CD4-positive, alpha-beta memory T cell (primary cell): ENCODE measurements at regions not wholly inside any gene's neighbourhood (a gene's known extent, or its start where the extent isn't known, plus 50 kb on each side); places are given as distances from the start of the nearest gene placed in this dataset.
A peak's percentile ranks its signal among the peaks of the same experiment; 100 is the strongest.

Experiments used
- CTCF ChIA-PET: fragments of 350-600 bp; sonication (Branson Sonifier 250); formaldehyde crosslinking; loops from one replicate; lab custom pipeline; 2021; ENCODE audit warnings: inconsistent platforms; ENCODE audit not compliant: partially characterized antibody; lab: Charles Lee
- POLR2A ChIA-PET: fragments of 350-600 bp; sonication (Branson Sonifier 250); formaldehyde crosslinking; loops from one replicate; lab custom pipeline; 2021; ENCODE audit not compliant: partially characterized antibody; lab: Charles Lee
- DNase-seq, 5 donors: peaks; one replicate each; pipeline versions ENCODE4 v3.0.0 to v3.0.0-alpha.2; 2020 to 2022; ENCODE audit warnings: mixed read lengths in 1 of 5
- H3K27ac ChIP-seq: one replicate; pipeline ENCODE4 v1.7.0; 2013; ENCODE audit warnings: low read depth, low read length
- H3K27me3 ChIP-seq: 2 replicates; pipeline ENCODE4 v1.7.0; 2013; ENCODE audit warnings: mild to moderate bottlenecking, low read length, moderate library complexity; ENCODE audit not compliant: insufficient read depth
- H3K36me3 ChIP-seq: 2 replicates; pipeline ENCODE4 v1.7.0; 2013; ENCODE audit warnings: mild to moderate bottlenecking, low read length, moderate library complexity; ENCODE audit not compliant: insufficient read depth
- H3K4me1 ChIP-seq: 2 replicates; pipeline ENCODE4 v1.7.0; 2013; ENCODE audit warnings: mild to moderate bottlenecking, low read length, moderate library complexity; ENCODE audit not compliant: insufficient read depth
- H3K4me3 ChIP-seq, 2 donors: one replicate each; pipeline ENCODE4 v1.7.0; 2013; ENCODE audit warnings: low read length in 2 of 2, mild to moderate bottlenecking in 1 of 2
- H3K9me3 ChIP-seq, 2 donors: one replicate each; pipeline ENCODE4 v1.7.0; 2013; ENCODE audit warnings: low read length in 2 of 2, control low read depth in 1 of 2; ENCODE audit not compliant: control insufficient read depth in 1 of 2
- H3K27ac Mint-ChIP-seq, 7 donors: one replicate each; pipeline ENCODE4 v1.8.0; 2020 to 2021; ENCODE audit warnings: mixed read lengths in 7 of 7, mild to moderate bottlenecking in 6 of 7, inconsistent platforms in 3 of 7, moderate library complexity in 3 of 7
- H3K27me3 Mint-ChIP-seq, 2 donors: one replicate each; pipeline ENCODE4 v1.8.0; 2020 to 2021; ENCODE audit warnings: mixed read lengths in 2 of 2
- H3K36me3 Mint-ChIP-seq, 2 donors: one replicate each; pipeline ENCODE4 v1.8.0; 2020 to 2021; ENCODE audit warnings: mixed read lengths in 2 of 2, inconsistent platforms in 1 of 2, mild to moderate bottlenecking in 1 of 2
- H3K4me1 Mint-ChIP-seq, 4 donors: one replicate each; pipeline ENCODE4 v1.8.0; 2020 to 2021; ENCODE audit warnings: mixed read lengths in 4 of 4, mild to moderate bottlenecking in 1 of 4
- H3K4me3 Mint-ChIP-seq, 8 donors: one replicate each; pipeline ENCODE4 v1.8.0; 2020 to 2021; ENCODE audit warnings: mixed read lengths in 8 of 8, mild to moderate bottlenecking in 7 of 8, moderate library complexity in 6 of 8, inconsistent platforms in 3 of 8
- H3K9me3 Mint-ChIP-seq, 8 donors: one replicate each; pipeline ENCODE4 v1.8.0; 2020 to 2021; ENCODE audit warnings: mixed read lengths in 8 of 8, mild to moderate bottlenecking in 5 of 8, inconsistent platforms in 3 of 8, moderate library complexity in 1 of 8
- intact Hi-C: fragments of 100-400 bp; cut with micrococcal nuclease; formaldehyde crosslinking; loops from one replicate; pipeline ENCODE4 v1.15.1; 2023

DNA sequence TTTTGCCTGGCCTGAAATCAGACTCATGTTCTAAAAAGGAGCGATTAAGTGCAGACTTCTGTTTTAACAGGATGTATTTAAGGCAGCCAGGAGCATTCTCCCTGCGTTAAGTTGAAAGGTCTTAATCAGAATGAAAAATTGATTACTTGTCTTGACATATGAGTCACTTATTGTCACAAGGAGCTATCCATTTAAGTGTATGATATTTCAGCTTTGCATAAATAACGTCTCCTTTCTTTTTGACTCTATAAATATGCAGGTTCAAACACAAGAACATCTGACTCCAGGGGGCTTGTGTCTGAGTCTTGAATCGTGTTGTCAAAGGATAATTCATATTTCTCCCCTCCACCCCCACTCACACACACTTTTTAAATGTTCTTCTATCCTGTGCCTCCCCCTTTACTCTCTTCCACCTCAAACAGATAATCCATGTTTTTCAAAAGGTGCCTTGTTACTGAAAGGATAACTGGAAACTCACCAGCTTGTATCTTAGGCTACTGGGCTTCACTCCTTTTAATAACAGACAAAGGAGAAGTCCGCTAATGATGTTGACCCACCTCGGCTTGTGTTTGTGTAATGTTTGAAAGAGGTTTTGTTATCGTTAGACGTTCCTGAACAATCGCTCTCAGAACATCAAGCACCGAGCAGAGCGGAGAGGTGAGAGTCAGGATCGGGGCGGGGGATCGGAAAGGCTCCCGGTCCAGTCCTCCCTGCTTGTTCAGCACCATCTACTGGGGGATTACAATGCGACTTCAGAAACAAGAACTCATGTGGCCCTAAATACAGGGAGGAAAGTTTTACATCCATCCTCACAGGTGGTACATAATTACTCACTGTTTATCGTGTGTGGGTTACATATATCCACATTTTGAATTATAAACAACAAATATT lies 107.5 kb upstream of the RPL34 start:
- POLR2A ChIA-PET, result interaction anchor here (1.0 to 1.7 kb wide), 3 partner anchors 46 to 483 kb away, joined by 3 to 4 read pairs (median 3); no protein-coding TSS in a partner anchor
- Histone ChIP-seq H3K4me3 (no peak overlapping the region), H3K4me1 (no peaks in the 10 kb centered on the region), H3K36me3 (no peaks in the 10 kb centered on the region), H3K27me3 (no peaks in the 10 kb centered on the region), H3K9me3 (no peaks in the 10 kb centered on the region), H3K27ac (no peak overlapping the region)
- DNase-seq, result peak in 4 of 5 donors; percentile 10 to 38 (median 24)
- peak overlapping the region in 7 of 8 donors; percentile 1 to 82 (median 71) for H3K4me3 Mint-ChIP-seq
- H3K27ac Mint-ChIP-seq, result peak overlapping the region in 1 of 7 donors; percentile 5
- peaks cover 0 to 4% of the 10 kb centered on the region in 2 donors for H3K27me3 Mint-ChIP-seq
- intact Hi-C loops, result loop anchor here (1.0 to 5.0 kb wide), 3 partner anchors 59 to 495 kb away; no protein-coding TSS in a partner anchor
- peaks cover 7 to 16% (median 9%) of the 10 kb centered on the region in 4 donors for H3K4me1 Mint-ChIP-seq
- peaks cover 0 to 3% (median 0%) of the 10 kb centered on the region in 8 donors for H3K9me3 Mint-ChIP-seq
- CTCF ChIA-PET, result interaction anchor here (1.0 to 1.7 kb wide), 9 partner anchors 13 to 494 kb away, joined by 3 to 10 read pairs (median 4); no protein-coding TSS in a partner anchor
- no peaks in the 10 kb centered on the region for H3K36me3 Mint-ChIP-seq

DNA sequence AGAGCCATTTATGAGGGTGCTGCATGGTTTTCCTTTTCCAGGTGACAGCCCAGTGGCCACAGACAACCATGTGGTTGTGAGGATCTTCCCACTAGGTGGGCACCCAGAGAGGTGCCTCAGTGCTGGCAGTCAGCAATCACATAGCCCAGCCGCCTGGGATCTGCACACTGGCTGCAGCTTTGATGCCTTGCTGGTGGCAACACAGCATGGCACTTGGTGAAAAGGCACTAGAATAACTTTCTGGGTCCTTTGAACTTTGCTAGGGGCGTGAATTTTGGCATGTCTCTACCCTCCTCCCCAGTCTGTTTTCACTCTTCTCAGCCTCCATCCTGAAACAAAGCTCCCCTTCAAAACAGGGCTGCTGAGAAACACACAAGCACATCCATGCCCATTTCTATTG lies 108.8 kb upstream of the RPL34 start:
- H3K9me3 Mint-ChIP-seq, result peaks cover 0 to 9% (median 5%) of the 10 kb centered on the region in 8 donors
- Histone ChIP-seq H3K27ac (no peak overlapping the region), H3K36me3 (no peaks in the 10 kb centered on the region), H3K4me3 (no peak overlapping the region), H3K9me3 (no peaks in the 10 kb centered on the region), H3K4me1 (no peaks in the 10 kb centered on the region), H3K27me3 (no peaks in the 10 kb centered on the region)
- H3K36me3 Mint-ChIP-seq, result no peaks in the 10 kb centered on the region
- no peak overlapping the region for H3K27ac Mint-ChIP-seq
- ChIA-PET CTCF (interaction anchor here (1.1 to 1.7 kb wide), 2 partner anchors 63 to 108 kb away, joined by 3 to 5 read pairs; no protein-coding TSS in a partner anchor), POLR2A (interaction anchor here (1.3 to 1.7 kb wide), 2 partner anchors 45 to 481 kb away, joined by 3 to 4 read pairs; no protein-coding TSS in a partner anchor)
- peaks cover 0 to 4% of the 10 kb centered on the region in 2 donors for H3K27me3 Mint-ChIP-seq
- peaks cover 7 to 16% (median 8%) of the 10 kb centered on the region in 4 donors for H3K4me1 Mint-ChIP-seq
- DNase-seq, result no peak
- H3K4me3 Mint-ChIP-seq, result no peak overlapping the region
- intact Hi-C loops, result loop anchor here (5.0 kb wide), 1 partner anchor 61 kb away; no protein-coding TSS in a partner anchor

DNA sequence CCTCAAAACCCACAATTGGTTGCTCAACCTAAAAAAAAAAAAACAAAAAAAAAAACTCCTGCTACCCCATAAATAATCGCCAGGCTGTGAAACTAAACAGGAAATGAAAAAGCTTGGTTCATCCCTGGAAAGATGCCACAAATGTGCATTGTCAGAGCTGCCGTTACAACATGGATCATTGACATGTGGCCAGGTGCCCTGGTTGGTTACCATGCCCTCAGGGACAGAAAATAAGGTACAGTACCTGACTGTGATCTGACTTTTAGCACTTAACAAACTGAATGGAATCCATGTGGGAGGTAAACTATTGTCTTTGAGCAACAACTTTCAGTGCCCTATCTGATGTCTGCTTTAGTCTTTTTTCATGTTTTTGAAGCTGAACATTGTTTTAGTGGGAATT lies 118.0 kb upstream of the RPL34 start:
- no peaks in the 10 kb centered on the region for H3K36me3 Mint-ChIP-seq
- intact Hi-C loops, result no loop called here
- H3K9me3 Mint-ChIP-seq, result peaks cover 0 to 6% (median 2%) of the 10 kb centered on the region in 8 donors
- no peak overlapping the region for H3K27ac ChIP-seq
- no peak overlapping the region for H3K4me3 ChIP-seq
- POLR2A ChIA-PET, result no interaction called here
- peak overlapping the region in 1 of 7 donors; percentile 38 for H3K27ac Mint-ChIP-seq
- H3K4me1 ChIP-seq, result no peaks in the 10 kb centered on the region
- H3K27me3 ChIP-seq, result no peaks in the 10 kb centered on the region
- H3K4me3 Mint-ChIP-seq, result no peak overlapping the region
- no peaks in the 10 kb centered on the region for H3K36me3 ChIP-seq
- no peak for DNase-seq
- H3K9me3 ChIP-seq, result no peaks in the 10 kb centered on the region
- CTCF ChIA-PET, result interaction anchor here (0.6 kb wide), 1 partner anchor 9 kb away, joined by 3 read pairs; no protein-coding TSS in a partner anchor
- peaks cover 0 to 1% of the 10 kb centered on the region in 2 donors for H3K27me3 Mint-ChIP-seq
- H3K4me1 Mint-ChIP-seq, result peaks cover 0 to 4% (median under 1%) of the 10 kb centered on the region in 4 donors

DNA sequence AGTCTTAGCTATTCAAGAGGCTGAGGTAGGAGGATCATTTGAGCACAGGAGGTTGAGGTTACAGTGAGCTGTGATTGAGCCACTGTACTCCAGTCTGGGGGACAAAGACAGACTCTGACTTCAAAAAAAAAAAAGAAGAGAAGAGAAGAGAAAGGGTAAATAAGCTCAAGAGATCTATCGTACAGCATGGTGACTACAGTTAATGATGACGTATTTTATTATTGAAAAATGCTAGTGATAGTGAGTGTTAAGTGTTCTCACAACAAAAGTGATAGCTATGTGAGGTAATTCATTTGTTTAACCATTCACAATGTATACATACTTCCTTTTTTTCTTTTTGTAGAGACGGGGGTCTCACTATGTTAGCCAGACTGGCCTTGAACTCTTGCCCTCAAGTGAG lies 121.5 kb upstream of the RPL34 start:
- peaks cover 0 to 1% of the 10 kb centered on the region in 2 donors for H3K27me3 Mint-ChIP-seq
- no peak overlapping the region for H3K27ac Mint-ChIP-seq
- H3K9me3 ChIP-seq, result no peaks in the 10 kb centered on the region
- H3K4me1 Mint-ChIP-seq, result peaks cover 0 to 4% (median under 1%) of the 10 kb centered on the region in 4 donors
- no peaks in the 10 kb centered on the region for H3K36me3 ChIP-seq
- H3K27me3 ChIP-seq, result no peaks in the 10 kb centered on the region
- peaks cover 0 to 2% of the 10 kb centered on the region in 2 donors for H3K36me3 Mint-ChIP-seq
- no peak overlapping the region for H3K4me3 ChIP-seq
- H3K4me1 ChIP-seq, result no peaks in the 10 kb centered on the region
- no peak for DNase-seq
- peaks cover 0 to 21% (median 7%) of the 10 kb centered on the region in 8 donors for H3K9me3 Mint-ChIP-seq
- no peak overlapping the region for H3K27ac ChIP-seq
- CTCF ChIA-PET, result interaction anchor here (1.1 to 1.5 kb wide), 2 partner anchors 11 to 480 kb away, joined by 3 to 5 read pairs; no protein-coding TSS in a partner anchor
- no peak overlapping the region for H3K4me3 Mint-ChIP-seq
- intact Hi-C loops, result no loop called here
- POLR2A ChIA-PET, result no interaction called here

DNA sequence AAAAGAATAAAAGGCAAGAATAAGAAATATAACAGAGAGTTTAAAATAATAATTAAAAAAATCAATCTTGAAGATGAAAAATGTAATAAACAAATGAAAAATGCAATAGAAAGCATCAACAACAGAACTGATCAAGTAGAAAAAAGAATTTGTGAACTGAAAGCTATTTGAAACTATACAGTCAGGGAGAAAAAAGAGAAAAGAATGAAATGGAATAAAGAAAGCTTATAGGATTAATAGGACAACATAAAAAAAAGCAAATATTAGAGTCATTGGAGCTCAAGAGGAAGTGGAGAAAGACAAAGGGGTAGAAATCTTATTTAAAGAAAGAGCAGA lies 126.8 kb upstream of the RPL34 start:
- peaks cover 0 to 4% (median under 1%) of the 10 kb centered on the region in 4 donors for H3K4me1 Mint-ChIP-seq
- Histone ChIP-seq H3K27me3 (no peaks in the 10 kb centered on the region), H3K4me3 (no peak overlapping the region), H3K4me1 (no peaks in the 10 kb centered on the region), H3K27ac (no peak overlapping the region), H3K36me3 (no peaks in the 10 kb centered on the region), H3K9me3 (no peaks in the 10 kb centered on the region)
- no peak overlapping the region for H3K27ac Mint-ChIP-seq
- no peak overlapping the region for H3K4me3 Mint-ChIP-seq
- no peak for DNase-seq
- intact Hi-C loops, result loop anchor here (1.0 kb wide), 2 partner anchors 463 to 475 kb away; no protein-coding TSS in a partner anchor
- H3K27me3 Mint-ChIP-seq, result no peaks in the 10 kb centered on the region
- peaks cover 0 to 14% of the 10 kb centered on the region in 2 donors for H3K36me3 Mint-ChIP-seq
- ChIA-PET CTCF (interaction anchor here (0.5 to 3.5 kb wide), 20 partner anchors 8 to 480 kb away, joined by 3 to 32 read pairs (median 4); no protein-coding TSS in a partner anchor), POLR2A (no interaction called here)
- H3K9me3 Mint-ChIP-seq, result peaks cover 0 to 35% (median 15%) of the 10 kb centered on the region in 8 donors

DNA sequence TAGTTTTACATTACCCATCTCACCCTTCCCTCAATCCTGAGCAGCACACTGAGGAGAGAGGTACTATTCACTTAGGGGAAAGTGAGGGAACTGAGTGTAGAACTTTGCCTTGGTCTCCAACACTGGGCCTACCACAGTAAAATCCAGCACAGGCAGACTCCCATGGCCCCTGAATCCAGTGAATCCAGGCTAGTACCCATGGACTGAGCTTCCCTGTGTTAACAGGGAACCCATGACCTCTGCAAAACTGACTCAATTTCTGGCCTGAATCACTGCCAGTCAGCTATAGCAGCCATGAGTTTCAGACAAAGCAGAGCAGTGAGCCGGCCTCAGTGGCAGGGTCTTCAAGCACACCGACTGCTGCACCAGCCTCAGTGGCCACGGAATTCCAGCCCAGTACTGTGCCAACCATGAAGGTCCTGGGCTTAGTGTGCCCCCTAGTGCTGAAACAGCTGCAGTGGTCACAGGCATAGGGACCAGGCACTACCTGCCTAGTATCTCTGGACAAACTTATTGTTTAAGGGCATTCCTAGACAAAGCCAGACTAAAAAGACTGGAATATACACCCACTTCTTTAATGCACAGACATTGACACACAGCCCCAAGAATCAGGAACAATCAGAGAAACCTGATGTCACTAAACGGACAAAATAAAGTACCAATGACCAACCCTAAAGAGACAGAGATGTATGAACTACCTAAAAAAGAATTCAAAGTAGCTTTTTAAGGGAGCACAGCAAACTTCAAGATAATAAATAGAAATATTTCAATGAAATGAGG lies 127.4 kb upstream of the RPL34 start:
- POLR2A ChIA-PET, result interaction anchor here (1.1 to 1.3 kb wide), 2 partner anchors 462 to 474 kb away, joined by 3 to 4 read pairs; no protein-coding TSS in a partner anchor
- Mint-ChIP-seq H3K4me1 (peaks cover 0 to 4% (median under 1%) of the 10 kb centered on the region in 4 donors), H3K27ac (no peak overlapping the region), H3K4me3 (peak overlapping the region in 1 of 8 donors; percentile 13), H3K9me3 (peaks cover 0 to 35% (median 15%) of the 10 kb centered on the region in 8 donors), H3K36me3 (peaks cover 0 to 14% of the 10 kb centered on the region in 2 donors), H3K27me3 (no peaks in the 10 kb centered on the region)
- Histone ChIP-seq H3K36me3 (no peaks in the 10 kb centered on the region), H3K4me1 (no peaks in the 10 kb centered on the region), H3K9me3 (no peaks in the 10 kb centered on the region), H3K27me3 (no peaks in the 10 kb centered on the region), H3K4me3 (peak overlapping the region in 1 of 2 donors; percentile 6), H3K27ac (no peak overlapping the region)
- DNase-seq, result peak in 3 of 5 donors; percentile 8 to 29 (median 20)
- intact Hi-C loops, result loop anchor here (1.0 kb wide), 2 partner anchors 463 to 475 kb away; no protein-coding TSS in a partner anchor
- CTCF ChIA-PET, result interaction anchor here (0.7 to 3.5 kb wide), 27 partner anchors 9 to 479 kb away, joined by 3 to 32 read pairs (median 3); no protein-coding TSS in a partner anchor
